ENCODE measurements at regions not wholly inside any gene's neighbourhood (a gene's known extent, or its start where the extent isn't known, plus 50 kb on each side); places are given as distances from the start of the nearest gene placed in this dataset.

- Histone ChIP-seq H3K27ac (no peak overlapping the region), H3K9me3 (no peaks in the 10 kb centered on the region), H3K4me1 (no peaks in the 10 kb centered on the region), H3K27me3 (no peaks in the 10 kb centered on the region), H3K4me3 (no peak overlapping the region), H3K36me3 (replicated peaks in 1 of 2; ENCODE audit: insufficient read depth in 1 of 2, low read depth in 2 of 2) (no peaks in the 10 kb centered on the region)
- intact Hi-C loops (cut with DNase I), result no loop called here
- ATAC-seq, result no peak
- WGBS, 2 donors, result 66 to 80% methylated on average over 5 of the region's 5 CpGs
- TF ChIP-seq POLR2A (IDR thresholded peaks at IDR 0.05), result no peak
- no peak for TF ChIP-seq CTCF (IDR thresholded peaks at IDR 0.05)
- DNase-seq, result no peak
Observed at GRCh38 chr1:5274527-5274926, 620.1 kb downstream of the AJAP1 start.

GRCh38 chr1:5273280-5274003, 619.0 kb downstream of the AJAP1 start:
- Histone ChIP-seq H3K27ac (no peak overlapping the region), H3K4me3 (no peak overlapping the region), H3K36me3 (replicated peaks in 1 of 2; ENCODE audit: insufficient read depth in 1 of 2, low read depth in 2 of 2) (no peaks in the 10 kb centered on the region), H3K4me1 (no peaks in the 10 kb centered on the region), H3K9me3 (no peaks in the 10 kb centered on the region), H3K27me3 (no peaks in the 10 kb centered on the region)
- TF ChIP-seq CTCF (IDR thresholded peaks at IDR 0.05) (no peak), POLR2A (IDR thresholded peaks at IDR 0.05) (no peak)
- intact Hi-C loops (cut with DNase I), result no loop called here
- DNase-seq (no peak), ATAC-seq (no peak)
- WGBS, 2 donors, result 32 to 44% methylated on average over 3 of the region's 3 CpGs

- ATAC-seq (no peak), DNase-seq (no peak)
- H3K4me3 ChIP-seq, result no peak overlapping the region
- H3K4me1 ChIP-seq, result no peaks in the 10 kb centered on the region
- H3K27me3 ChIP-seq, result no peaks in the 10 kb centered on the region
- H3K27ac ChIP-seq, result no peak overlapping the region
- no peaks in the 10 kb centered on the region for H3K36me3 ChIP-seq (replicated peaks in 1 of 2; ENCODE audit: insufficient read depth in 1 of 2, low read depth in 2 of 2)
- TF ChIP-seq POLR2A (IDR thresholded peaks at IDR 0.05) (no peak), CTCF (IDR thresholded peaks at IDR 0.05) (no peak)
- WGBS, 2 donors, result 89 to 91% methylated on average over 7 of the region's 7 CpGs
- no peaks in the 10 kb centered on the region for H3K9me3 ChIP-seq
- intact Hi-C loops (cut with DNase I), result no loop called here
Observed at GRCh38 chr1:5272325-5272724, 617.9 kb downstream of the AJAP1 start.

- Histone ChIP-seq H3K27me3 (no peaks in the 10 kb centered on the region), H3K27ac (no peak overlapping the region), H3K36me3 (replicated peaks in 1 of 2; ENCODE audit: insufficient read depth in 1 of 2, low read depth in 2 of 2) (no peaks in the 10 kb centered on the region), H3K4me3 (no peak overlapping the region), H3K9me3 (no peaks in the 10 kb centered on the region), H3K4me1 (no peaks in the 10 kb centered on the region)
- intact Hi-C loops (cut with DNase I), result no loop called here
- peak in 3 of 4 donors; percentile 41 to 74 (median 58) for DNase-seq
- TF ChIP-seq CTCF (IDR thresholded peaks at IDR 0.05) (no peak), POLR2A (IDR thresholded peaks at IDR 0.05) (no peak)
- 24 to 53% methylated on average over 2 of the region's 2 CpGs for WGBS, 2 donors
- no peak for ATAC-seq
Observed at GRCh38 chr1:5271264-5271663, 616.9 kb downstream of the AJAP1 start.

GRCh38 chr1:5269901-5270300, 615.5 kb downstream of the AJAP1 start:
- DNase-seq (no peak), ATAC-seq (no peak)
- Histone ChIP-seq H3K9me3 (no peaks in the 10 kb centered on the region), H3K4me1 (no peaks in the 10 kb centered on the region), H3K27ac (no peak overlapping the region), H3K36me3 (replicated peaks in 1 of 2; ENCODE audit: insufficient read depth in 1 of 2, low read depth in 2 of 2) (no peaks in the 10 kb centered on the region), H3K4me3 (no peak overlapping the region), H3K27me3 (no peaks in the 10 kb centered on the region)
- TF ChIP-seq POLR2A (IDR thresholded peaks at IDR 0.05), result no peak
- TF ChIP-seq CTCF (IDR thresholded peaks at IDR 0.05), result no peak
- WGBS, 2 donors, result 100% methylated on average over 3 of the region's 3 CpGs
- intact Hi-C loops (cut with DNase I), result no loop called here

All from body of pancreas (tissue), 4 donors.